GM12892 (cell line): ENCODE measurements at regions not wholly inside any gene's neighbourhood (a gene's known extent, or its start where the extent isn't known, plus 50 kb on each side); places are given as distances from the start of the nearest gene placed in this dataset.

Experiments
- POLR2A ChIP-seq: IDR thresholded peaks from 2 replicates; pipeline ENCODE4 v1.6.1; 2011; ENCODE audit warnings: low read depth, low read length, control low read depth
- POLR2AphosphoS5 ChIP-seq: IDR thresholded peaks from 2 replicates; pipeline ENCODE4 v1.6.1; 2011; ENCODE audit warnings: low read depth, low read length, control low read depth
- TAF1 ChIP-seq: IDR thresholded peaks from 2 replicates; pipeline ENCODE4 v1.6.1; 2011; ENCODE audit warnings: low read depth, mild to moderate bottlenecking, control low read depth, low read length, borderline replicate concordance

DNA sequence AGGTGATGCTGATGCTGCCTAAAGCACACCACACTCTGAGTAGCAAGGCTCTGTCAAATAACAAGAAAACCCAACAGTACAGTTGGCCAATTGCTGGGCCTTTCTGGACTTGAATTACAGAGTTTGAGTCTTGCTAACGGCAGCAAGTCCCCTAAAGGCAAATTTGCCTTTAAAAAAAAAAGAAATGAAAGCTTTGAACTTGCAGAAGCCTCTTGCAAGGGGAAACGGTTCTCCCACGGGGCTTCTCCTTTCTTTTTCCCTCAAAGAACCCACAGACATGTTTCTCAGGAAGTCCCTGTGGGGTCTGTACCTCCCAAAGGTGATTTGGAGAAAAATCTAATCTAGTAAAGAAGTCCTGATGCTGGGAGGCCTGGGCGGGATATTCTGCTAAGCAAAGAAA is 191.3 kb upstream of the MYL2 start:
- TF ChIP-seq POLR2AphosphoS5 = no peak
- no peak for TF ChIP-seq POLR2A
- TF ChIP-seq TAF1 = no peak
